ENCODE measurements at regions not wholly inside any gene's neighbourhood (a gene's known extent, or its start where the extent isn't known, plus 50 kb on each side); places are given as distances from the start of the nearest gene placed in this dataset.
A peak's percentile ranks its signal among the peaks of the same experiment; 100 is the strongest.

GRCh38 chr5:61767231-61768080 is 435.4 kb downstream of the ZSWIM6 start:
- H3K79me2 ChIP-seq (ENCODE audit: low read depth): no peaks in the 10 kb centered on the region
- H3K4me1 ChIP-seq (replicated peaks; ENCODE audit: insufficient read depth): no peaks in the 10 kb centered on the region
- no peaks in the 10 kb centered on the region for H3F3A ChIP-seq (ENCODE audit: insufficient read depth, low read depth)
- no peak overlapping the region for H3K4me3 ChIP-seq
- TF ChIP-seq EZH2 (IDR thresholded peaks at IDR 0.05; ENCODE audit: low read depth): no peak
- TF ChIP-seq CTCF (conservative IDR thresholded peaks at IDR 0.05): no peak
- ChIA-PET POLR2A (ENCODE audit: unreplicated experiment) (no interaction called here), CTCF (no interaction called here)
- no peak overlapping the region for H3K4me2 ChIP-seq
- H3K9me2 ChIP-seq (ENCODE audit: insufficient read depth): no peaks in the 10 kb centered on the region; the same call in 1 of the 2 replicates
- H4K20me1 ChIP-seq (ENCODE audit: insufficient read depth): no peaks in the 10 kb centered on the region
- no peaks in the 10 kb centered on the region for H3K36me3 ChIP-seq (ENCODE audit: low read depth)
- DNase-seq: no peak
- no peak overlapping the region for H2AFZ ChIP-seq
- no peaks in the 10 kb centered on the region for H3K9me3 ChIP-seq (ENCODE audit: insufficient read depth, low read depth)
- H3K27me3 ChIP-seq (ENCODE audit: insufficient read depth, low read depth): peaks cover 39% of the 10 kb centered on the region
- no TSS peak for BruUV-seq (replicated peaks)
- intact Hi-C loops (cut with micrococcal nuclease; ENCODE audit: unreplicated experiment): no loop called here
- H3K27ac ChIP-seq: no peak overlapping the region

GRCh38 chr5:61768692-61769281 is 436.7 kb downstream of the ZSWIM6 start:
- no peaks in the 10 kb centered on the region for H3K36me3 ChIP-seq (ENCODE audit: low read depth)
- no peak overlapping the region for H3K27ac ChIP-seq
- no TSS peak for BruUV-seq (replicated peaks)
- no peaks in the 10 kb centered on the region for H3K4me1 ChIP-seq (replicated peaks; ENCODE audit: insufficient read depth)
- intact Hi-C loops (cut with micrococcal nuclease; ENCODE audit: unreplicated experiment): no loop called here
- H3K4me3 ChIP-seq: no peak overlapping the region
- no peak overlapping the region for H2AFZ ChIP-seq
- no peaks in the 10 kb centered on the region for H3K79me2 ChIP-seq (ENCODE audit: low read depth)
- no peak for TF ChIP-seq EZH2 (IDR thresholded peaks at IDR 0.05; ENCODE audit: low read depth)
- peak; percentile 74 for TF ChIP-seq CTCF (conservative IDR thresholded peaks at IDR 0.05)
- peak in 1 of 2 experiments; percentile 32 for DNase-seq
- H3K4me2 ChIP-seq: no peak overlapping the region
- no peaks in the 10 kb centered on the region for H3K9me3 ChIP-seq (ENCODE audit: insufficient read depth, low read depth)
- peaks cover 52% of the 10 kb centered on the region for H3K27me3 ChIP-seq (ENCODE audit: insufficient read depth, low read depth)
- H3F3A ChIP-seq (ENCODE audit: insufficient read depth, low read depth): no peaks in the 10 kb centered on the region
- ChIA-PET POLR2A (ENCODE audit: unreplicated experiment) (no interaction called here), CTCF (interaction anchor here (0.6 kb wide), 1 partner anchor 359 kb away, joined by 3 read pairs; no protein-coding TSS in a partner anchor)
- no peaks in the 10 kb centered on the region for H4K20me1 ChIP-seq (ENCODE audit: insufficient read depth)
- no peaks in the 10 kb centered on the region for H3K9me2 ChIP-seq (ENCODE audit: insufficient read depth)

GRCh38 chr5:61771062-61771461 is 439.0 kb downstream of the ZSWIM6 start:
- peaks cover 75% of the 10 kb centered on the region for H3K27me3 ChIP-seq (ENCODE audit: insufficient read depth, low read depth)
- H3F3A ChIP-seq (ENCODE audit: insufficient read depth, low read depth): no peaks in the 10 kb centered on the region
- H3K9me2 ChIP-seq (ENCODE audit: insufficient read depth): no peaks in the 10 kb centered on the region
- no peaks in the 10 kb centered on the region for H3K36me3 ChIP-seq (ENCODE audit: low read depth)
- H3K4me2 ChIP-seq: no peak overlapping the region
- H3K9me3 ChIP-seq (ENCODE audit: insufficient read depth, low read depth): no peaks in the 10 kb centered on the region
- DNase-seq: no peak
- H3K79me2 ChIP-seq (ENCODE audit: low read depth): no peaks in the 10 kb centered on the region
- TF ChIP-seq EZH2 (IDR thresholded peaks at IDR 0.05; ENCODE audit: low read depth) (no peak), CTCF (conservative IDR thresholded peaks at IDR 0.05) (no peak)
- no peak overlapping the region for H3K4me3 ChIP-seq
- BruUV-seq (replicated peaks): no TSS peak
- intact Hi-C loops (cut with micrococcal nuclease; ENCODE audit: unreplicated experiment): no loop called here
- H4K20me1 ChIP-seq (ENCODE audit: insufficient read depth): no peaks in the 10 kb centered on the region
- ChIA-PET POLR2A (ENCODE audit: unreplicated experiment) (no interaction called here), CTCF (no interaction called here)
- H3K27ac ChIP-seq: no peak overlapping the region
- H3K4me1 ChIP-seq (replicated peaks; ENCODE audit: insufficient read depth): no peaks in the 10 kb centered on the region
- no peak overlapping the region for H2AFZ ChIP-seq
